HG02943 (cell line): ENCODE measurements at regions not wholly inside any gene's neighbourhood (a gene's known extent, or its start where the extent isn't known, plus 50 kb on each side); places are given as distances from the start of the nearest gene placed in this dataset.
"Not testable (repeated sequence)": the region's sequence is repeated elsewhere in the genome, so short reads cannot be mapped to it uniquely, and the experiment has no call there.

ENCODE experiments used
- ATAC-seq: cut with Tn5 transposase; IDR thresholded peaks from one replicate; pipeline ENCODE4 v1.9.1; 2021; ENCODE audit warnings: mild to moderate bottlenecking, low read depth, moderate library complexity; ENCODE audit not compliant: unreplicated experiment

DNA sequence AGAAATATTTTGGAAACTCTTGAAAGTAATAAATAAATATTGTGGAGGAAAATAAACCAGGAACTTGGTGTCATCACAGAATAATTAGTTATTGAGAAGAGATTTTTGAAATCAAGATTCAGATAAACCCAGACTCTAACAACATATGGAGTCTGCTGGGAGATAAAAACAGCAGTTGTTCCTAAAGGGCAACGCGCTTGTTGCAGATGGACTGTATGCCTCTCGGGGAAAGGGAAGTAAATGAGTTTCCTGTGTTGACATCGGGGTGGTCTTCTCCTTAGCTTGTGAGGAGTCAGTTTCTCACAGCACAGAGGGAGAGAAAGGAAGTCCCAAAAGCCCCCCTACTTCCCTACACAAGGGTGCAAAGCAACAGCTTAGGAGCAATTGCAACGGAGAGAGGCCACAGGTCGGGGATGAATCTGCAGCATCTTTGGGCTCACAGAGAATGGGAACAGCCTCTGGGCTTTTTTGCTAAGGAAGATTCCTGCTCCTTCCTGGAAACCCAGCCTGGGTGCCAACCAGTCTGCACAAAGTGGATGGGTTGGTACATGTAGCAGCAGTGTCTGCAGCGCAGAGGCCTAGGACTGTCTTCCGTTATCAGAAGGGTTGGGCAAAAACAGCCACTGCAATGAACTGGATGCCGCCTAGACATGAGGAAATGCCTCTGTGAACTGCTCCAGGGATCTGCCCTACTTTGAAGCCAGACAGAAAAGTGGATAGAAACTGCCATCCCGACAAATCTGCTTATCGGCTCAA, 603.0 kb upstream of the NRSN1 start:
- ATAC-seq: no peak

DNA sequence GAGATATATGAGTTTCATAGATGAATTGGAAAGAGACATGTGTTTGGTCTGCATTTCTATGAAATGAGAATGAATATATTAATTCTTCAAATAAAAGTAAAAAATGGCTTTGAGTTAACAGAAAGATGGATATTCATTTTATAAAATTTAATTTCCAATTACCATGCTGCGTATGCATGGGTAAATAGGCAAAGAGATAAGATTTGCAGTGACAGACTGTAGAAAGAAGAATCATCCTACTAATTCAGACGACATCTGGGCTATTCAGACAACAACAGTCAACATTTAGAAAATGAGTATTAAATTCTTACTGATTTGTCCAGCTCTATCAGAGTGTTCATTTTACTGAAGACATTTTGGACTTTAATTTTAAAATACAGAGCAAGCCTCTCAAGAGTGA, 602.2 kb upstream of the NRSN1 start:
- no peak for ATAC-seq

DNA sequence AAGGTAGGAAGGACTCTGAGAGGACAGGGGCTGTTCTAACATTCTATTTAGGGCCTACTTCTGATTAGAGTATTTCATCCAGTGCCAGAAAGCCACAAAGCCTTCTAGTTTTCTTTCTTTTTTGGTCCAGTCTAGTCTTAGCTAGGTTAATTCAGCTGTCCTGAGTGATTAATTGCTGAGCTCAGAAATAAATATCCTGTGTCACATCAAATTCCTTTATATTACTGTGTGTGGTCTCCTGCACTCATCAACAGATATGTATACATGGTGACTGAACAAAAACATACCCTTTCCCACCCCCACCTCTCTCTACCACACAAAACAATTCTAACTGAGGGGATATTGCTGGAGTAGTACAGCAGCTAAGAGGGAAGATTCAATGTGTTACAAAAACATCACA, 601.5 kb upstream of the NRSN1 start:
- ATAC-seq: no peak

DNA sequence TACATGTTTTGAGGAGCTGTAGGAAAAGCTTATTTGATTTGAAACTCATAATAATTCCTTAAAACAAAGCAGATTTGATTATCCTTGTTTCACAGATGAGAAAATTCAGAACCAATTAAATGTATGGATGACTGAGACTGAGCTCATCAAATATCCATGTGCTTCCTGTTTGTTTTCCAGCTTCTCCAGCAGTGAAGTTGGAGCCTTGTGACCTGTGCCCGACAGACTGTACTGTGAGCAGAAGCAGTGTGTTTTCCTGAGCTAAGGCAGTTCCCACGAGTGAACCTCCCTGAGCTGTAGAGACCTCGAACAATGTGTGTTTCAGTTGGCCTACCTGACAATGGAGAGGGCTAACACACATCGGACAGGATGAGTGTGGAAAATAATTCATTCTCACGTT, 599.5 kb upstream of the NRSN1 start:
- ATAC-seq: no peak

DNA sequence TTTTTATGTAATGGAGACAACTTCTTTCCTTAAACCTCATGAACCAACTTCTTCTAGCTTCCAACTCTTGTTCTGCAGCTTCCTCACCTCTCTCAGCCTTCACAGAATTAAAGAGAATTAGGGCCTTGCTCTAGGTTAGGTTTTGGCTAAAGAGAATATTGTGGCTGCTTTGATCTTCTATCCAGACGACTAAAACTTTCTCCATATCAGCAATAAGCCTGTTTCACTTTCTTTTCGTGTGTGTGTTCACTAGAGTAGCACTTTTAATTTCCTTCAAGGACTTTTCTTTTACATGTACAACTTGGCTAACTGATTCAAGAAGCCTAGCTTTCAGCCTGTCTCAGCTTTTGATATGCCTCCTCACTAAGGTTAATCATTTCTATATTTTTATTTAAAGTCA, 596.1 kb upstream of the NRSN1 start:
- ATAC-seq: no peak

DNA sequence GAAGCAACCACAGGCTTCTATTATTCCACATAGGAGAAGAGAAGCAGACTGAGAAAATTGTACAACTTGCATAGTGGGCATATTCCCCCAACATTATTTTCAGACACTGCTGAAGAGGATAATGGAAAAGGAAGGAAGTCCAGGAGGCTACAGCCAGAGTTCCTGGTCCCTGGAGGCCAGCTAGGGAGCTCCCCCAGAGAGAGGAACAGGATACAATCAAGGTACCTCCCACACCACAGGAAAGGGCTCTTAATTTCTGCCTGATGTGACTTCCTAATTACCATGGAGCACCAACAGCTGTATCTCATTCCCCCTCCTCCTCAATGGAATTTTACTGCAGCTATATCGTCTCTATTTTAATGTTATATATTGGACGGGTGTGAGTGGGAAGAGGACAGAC, 594.3 kb upstream of the NRSN1 start:
- no peak for ATAC-seq

DNA sequence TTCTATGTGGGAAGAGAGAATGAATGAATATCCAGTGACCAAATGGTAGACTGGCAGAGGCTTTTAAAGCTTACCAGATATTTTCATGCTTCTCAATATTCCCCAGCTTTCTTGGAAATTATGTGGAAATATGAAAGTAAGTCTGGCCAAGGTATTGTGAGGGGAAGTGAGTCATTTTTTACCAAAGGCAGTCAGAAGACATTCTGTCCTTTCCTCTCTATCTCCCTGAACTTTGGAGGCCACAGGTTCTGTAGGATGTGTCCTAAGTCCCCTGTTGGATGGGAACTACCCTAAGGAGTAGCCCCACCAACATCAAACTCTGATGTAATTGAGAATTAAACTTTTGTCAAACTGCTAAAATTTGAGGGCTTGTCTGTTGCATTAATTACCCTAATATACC, 593.8 kb upstream of the NRSN1 start:
- ATAC-seq: no peak

DNA sequence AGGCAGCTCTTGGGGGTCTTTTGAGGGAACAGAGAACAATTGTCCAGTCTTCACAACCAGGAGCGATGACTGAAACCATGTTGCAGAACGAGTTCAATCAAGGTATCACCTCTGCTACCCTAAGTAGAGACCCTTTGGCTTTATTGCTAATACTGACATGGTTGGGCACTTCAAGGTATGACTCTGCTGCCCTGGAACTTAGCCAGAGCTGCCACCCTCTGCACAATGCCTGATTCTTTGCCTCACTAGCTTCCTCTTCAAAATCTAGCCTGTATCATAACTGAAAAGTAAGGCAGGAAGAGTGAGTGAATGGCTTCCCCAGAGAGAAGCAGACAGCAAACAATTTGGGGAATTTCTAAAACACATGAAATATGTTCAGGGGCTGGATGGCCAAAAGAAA, 592.7 kb upstream of the NRSN1 start:
- no peak for ATAC-seq

DNA sequence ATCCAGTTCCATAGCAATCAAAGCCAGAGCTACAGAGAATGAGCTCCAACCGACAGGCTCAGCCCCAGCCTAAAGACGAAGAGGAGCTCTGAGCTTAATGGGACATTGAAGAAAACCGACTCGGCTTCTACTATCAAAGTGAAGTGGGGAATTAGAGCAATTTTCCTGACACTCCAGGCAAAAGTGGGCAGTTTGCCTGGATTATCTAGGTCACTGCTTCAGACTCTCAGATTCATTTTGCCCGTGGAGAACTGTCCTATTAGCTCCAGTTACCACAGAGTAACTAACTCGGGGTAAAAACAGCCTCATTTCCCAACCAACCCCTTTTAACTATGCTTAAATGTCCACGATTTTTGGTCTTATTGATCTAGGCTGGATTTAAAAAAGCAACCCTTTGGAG, 592.1 kb upstream of the NRSN1 start:
- no peak for ATAC-seq

DNA sequence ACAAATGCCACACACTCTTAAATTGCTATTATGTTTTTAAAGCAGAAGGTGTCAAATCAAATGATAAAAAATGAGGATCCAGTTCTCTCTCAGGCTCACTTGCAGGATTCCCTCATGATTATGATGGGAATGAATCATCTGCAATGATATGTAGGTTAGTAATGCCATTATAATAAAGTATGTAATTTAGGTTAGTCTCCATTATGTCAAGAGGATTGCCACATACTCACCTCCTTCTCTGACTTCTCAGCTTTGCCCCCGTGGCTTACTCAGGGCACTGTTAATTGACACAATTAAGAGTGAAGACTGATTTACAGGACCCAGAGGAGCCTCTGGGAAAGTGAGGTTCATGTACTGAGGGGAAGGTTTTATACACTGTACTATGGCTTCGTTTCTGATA, 591.7 kb upstream of the NRSN1 start:
- ATAC-seq: no peak

DNA sequence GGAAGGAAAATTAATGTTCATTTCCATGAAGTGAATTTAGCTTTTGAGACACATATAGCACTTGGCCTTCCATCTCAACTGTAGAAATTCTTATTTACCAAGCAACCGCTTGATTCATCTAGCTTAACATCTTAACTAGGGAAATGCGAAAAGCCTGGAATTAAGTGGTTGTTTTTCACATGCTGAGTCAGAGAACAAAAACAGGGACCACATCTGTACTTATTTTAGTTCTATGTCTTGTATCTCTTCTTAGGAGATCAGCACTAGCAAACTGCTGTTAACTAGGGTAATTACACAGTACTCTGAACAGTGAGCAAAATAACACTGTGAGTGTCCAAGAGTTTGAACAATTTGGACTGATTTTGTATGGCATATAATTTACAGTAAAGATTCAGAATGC, 590.9 kb upstream of the NRSN1 start:
- no peak for ATAC-seq

DNA sequence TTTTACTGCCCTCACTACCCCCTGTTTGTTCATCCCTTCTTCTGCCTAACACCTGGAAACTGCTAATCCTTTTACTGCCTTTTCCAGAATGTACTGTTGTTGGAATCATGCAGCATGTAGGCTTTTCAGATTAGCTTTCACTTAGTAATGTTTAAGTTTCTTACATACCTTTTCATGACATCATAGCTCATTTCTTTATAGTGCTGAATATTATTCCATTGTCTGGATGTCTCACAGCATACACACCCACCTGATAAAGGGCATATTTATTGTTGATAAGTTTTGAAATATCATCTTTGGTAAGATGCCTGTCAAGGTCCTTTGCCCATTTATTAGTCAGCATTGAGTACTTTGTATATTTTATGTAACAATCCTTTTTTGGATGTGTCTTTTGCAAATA, 588.2 kb upstream of the NRSN1 start:
- no peak for ATAC-seq

DNA sequence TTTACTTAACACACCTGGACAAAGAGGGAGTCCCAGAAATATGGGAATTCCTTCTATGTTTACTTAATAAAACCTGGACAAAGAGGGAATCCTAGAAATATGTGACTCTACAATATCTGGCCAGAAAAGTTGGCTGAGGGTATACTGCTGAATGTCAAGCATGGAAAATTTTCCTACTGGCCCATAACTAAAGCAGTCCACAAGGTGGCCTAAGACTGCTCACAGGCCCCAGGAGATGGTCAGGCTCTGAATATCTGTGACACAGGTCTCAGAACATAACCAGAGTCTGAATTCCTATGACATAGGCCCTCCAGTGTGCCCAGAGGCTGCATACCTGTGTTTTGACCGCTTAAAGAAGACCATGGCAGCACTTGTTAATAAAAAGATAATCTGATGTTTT, 578.2 kb upstream of the NRSN1 start:
- ATAC-seq: no peak

DNA sequence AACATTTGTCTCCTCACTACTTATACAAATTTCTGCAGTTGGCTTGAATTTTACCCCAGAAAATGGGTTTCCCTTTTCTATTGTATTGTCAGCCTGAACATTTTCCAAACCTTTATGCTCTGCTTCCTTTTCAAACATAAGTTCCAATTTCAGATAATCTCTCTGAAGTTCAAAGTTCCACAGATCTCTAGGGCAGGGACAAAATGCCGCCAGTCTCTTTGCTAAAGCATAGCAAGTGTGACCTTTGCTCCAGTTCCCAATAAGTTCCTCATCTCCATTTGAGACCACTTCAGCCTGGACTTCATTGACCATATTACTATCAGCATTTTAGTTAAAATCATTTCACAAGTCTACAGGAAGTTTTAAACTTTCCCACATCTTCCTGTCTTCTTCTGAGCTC, 571.1 kb upstream of the NRSN1 start:
- ATAC-seq: not testable (repeated sequence)

DNA sequence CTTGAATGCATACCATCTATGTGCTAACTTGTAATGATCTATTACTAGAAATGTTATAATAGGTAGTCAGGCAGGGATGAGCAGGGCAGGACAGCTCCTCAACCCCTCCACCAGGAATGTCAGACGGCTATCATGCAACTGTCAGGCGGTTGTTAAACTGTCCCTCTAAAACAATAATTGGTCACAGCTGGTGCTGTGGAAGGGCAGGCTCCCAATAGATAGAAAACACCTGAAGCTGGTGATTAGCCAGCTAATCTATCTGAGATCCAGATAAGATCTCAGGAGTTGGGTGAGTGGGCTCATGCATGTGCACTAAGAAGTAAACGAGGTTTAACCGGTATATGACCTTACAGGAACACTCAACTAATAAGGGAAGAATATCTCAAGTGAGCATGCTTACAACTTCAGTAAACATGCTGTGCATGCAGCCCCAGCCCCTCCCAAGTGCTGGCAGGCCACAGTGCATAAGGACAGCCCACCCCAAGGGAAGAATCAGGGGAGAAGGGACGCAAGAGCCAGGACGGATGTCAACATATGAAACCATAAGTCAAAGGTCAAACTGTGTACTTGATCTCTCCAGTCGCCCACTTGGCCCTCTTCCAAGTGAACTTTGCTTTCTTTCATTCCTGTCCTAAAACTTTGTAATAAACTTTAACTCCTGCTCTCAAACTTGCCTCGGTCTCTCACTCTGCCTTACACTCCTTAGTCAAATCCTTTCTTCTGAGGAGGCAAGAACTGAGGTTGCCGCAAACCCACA, 566.2 kb upstream of the NRSN1 start:
- ATAC-seq: no peak

DNA sequence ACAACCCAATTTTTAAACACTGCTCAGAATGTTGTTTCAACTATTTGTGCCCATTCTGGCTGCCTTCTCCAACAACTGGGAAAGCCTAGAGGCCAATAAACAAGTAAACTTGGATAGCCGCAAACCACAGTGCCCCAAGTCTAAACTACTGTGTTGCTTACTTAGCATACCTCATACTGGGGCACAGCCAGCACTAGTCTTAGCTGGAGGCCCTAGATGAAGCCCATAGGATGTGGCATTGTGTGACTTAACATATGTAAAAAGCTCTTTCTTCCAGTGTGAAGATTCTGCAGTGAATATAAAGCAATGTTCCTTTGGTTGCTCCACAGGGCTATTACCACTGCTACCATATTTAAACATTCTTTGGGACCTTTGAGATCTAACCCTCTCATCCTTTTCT, 564.3 kb upstream of the NRSN1 start:
- ATAC-seq: no peak

DNA sequence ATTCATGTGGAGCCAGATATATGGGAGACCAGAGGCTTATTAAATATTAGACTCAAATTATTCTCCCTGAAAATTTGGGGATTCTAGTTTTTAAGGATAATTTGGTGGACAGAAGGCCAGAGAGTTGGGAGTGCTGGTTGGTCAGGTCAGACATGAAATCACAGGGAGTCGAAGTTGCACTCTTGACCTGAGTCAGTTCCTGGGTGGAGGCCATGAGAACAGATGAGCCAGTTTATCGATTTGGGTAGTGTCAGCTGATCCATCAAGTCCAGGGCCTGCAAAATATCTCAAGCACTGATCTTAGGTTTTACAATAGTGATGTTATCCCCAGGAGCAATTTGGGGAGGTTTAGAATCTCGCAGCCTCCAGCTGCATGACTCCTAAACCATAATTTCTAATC, 563.5 kb upstream of the NRSN1 start:
- ATAC-seq: no peak

DNA sequence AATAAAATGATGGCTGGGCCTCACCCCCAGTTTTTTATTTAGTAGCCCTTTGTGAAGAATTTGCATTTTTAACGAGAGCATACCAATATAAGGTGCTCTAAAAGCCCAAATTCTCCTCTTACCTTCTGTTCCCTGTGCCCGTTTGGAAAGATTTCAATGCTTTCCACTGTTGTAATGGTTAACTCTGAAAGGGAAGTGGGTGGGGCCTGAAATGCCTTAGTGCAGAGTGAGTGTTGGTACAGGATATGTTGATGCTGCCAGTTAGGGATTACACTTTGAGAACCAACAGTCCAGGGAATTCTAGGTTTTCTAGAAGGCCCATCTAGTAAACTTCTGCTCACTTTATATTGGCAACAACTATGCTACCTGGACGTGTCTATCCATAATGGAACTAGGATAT, 562.7 kb upstream of the NRSN1 start:
- no peak for ATAC-seq

DNA sequence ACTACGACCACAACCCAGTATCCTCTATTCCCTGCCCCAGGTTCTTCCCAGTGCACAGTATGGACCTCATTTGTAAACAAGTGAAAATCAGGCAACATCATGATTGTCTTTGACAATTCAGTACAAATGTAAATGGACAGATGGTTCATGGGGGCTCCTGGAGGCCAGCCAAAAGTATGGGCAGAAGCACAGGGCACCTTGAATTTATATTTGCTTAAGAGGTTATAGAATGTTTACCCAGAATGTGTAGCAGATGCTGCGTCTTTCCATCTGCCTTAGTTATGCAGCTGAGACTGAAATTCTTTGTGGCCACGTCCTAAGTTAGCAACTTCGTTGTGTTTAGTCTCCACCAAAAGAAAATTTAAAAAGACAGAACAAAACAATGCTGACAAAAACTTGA, 559.6 kb upstream of the NRSN1 start:
- ATAC-seq: no peak

DNA sequence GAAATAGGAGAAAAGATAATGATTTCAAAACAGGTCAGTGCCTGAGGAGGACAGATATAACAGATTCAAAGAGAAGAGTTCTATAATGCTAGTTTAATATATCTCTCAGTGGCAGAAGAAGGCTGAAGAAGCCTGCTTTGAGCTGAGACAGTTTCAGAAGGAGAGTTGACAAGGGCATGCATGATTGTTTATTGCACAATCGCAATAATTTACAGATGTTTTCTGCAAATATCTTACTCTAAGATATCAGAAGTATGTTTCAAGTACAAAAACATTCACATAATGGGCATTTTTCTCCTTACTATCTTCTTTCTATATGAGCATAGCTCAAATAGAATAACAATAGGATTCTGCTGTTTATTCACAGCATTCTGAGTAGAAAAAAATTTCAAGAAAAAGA, 557.7 kb upstream of the NRSN1 start:
- no peak for ATAC-seq

DNA sequence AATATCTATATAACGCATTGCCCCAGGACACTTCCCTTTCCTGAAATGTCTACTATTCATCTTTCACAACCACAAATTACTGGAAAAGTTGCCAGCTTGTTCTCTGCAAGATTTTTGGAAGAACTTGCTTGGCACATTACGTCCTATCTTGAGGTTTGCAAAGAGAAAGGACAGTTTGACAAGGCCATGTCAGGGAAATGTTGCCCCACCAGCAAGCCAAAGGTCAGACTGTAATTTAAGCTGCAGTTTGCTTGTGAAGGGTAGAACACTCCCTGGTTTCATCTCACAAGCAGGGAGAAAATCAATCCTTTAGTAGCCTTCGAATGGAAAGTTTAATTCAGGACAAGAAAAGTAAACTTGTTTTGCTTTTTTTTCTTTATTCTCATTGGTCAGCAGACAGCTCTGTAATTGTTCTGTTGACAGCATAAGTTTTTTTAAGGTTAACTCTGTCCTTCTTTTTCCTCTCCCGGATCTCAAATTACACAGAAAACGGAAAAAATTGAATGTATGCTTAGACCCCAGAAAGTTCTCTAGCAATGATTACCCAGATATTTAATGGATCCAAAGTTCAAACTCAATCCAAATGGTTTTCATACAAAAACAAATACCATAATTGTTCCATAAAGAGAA, 541.8 kb upstream of the NRSN1 start:
- ATAC-seq: no peak

DNA sequence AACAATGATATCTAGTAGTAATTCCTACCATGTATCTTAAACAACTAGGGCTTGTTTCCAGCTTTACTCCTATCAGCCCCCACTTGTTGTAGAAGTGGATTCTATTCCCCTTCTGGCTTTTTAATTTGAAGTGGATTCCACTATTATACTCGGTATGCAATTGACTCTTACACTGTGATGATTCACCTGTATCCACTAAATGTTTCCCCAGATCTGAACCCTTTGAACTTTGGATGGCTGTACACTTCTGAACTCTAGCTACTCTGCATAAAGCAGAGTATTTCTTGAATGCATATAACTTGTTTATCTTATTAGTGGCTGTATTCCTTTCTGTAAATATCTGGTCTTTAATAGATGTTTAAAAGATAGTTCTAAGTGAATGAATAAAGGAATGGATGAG, 538.4 kb upstream of the NRSN1 start:
- no peak for ATAC-seq
